ENCODE measurements at regions not wholly inside any gene's neighbourhood (a gene's known extent, or its start where the extent isn't known, plus 50 kb on each side); places are given as distances from the start of the nearest gene placed in this dataset.

- no peak for TF ChIP-seq CTCF (IDR thresholded peaks at IDR 0.05)
- DNase-seq (ENCODE audit: low spot score) = no peak
- no peak overlapping the region for H3K27ac ChIP-seq
- no peak overlapping the region for H3K4me3 ChIP-seq
Measured at GRCh38 chr4:110787707-110788106, 164.8 kb upstream of the PITX2 start.

- no peak for TF ChIP-seq CTCF (IDR thresholded peaks at IDR 0.05)
- Histone ChIP-seq H3K4me3 (no peak overlapping the region), H3K27ac (no peak overlapping the region)
- DNase-seq (ENCODE audit: low spot score) = no peak
Measured at GRCh38 chr4:110788302-110788701, 165.4 kb upstream of the PITX2 start.

- no peak for DNase-seq (ENCODE audit: low spot score)
- no peak for TF ChIP-seq CTCF (IDR thresholded peaks at IDR 0.05)
- Histone ChIP-seq H3K27ac (no peak overlapping the region), H3K4me3 (no peak overlapping the region)
Measured at GRCh38 chr4:110792036-110792435, 169.2 kb upstream of the PITX2 start.

GRCh38 chr4:110793381-110793801 lies 170.5 kb upstream of the PITX2 start:
- Histone ChIP-seq H3K27ac (no peak overlapping the region), H3K4me3 (no peak overlapping the region)
- DNase-seq (ENCODE audit: low spot score) = no peak
- TF ChIP-seq CTCF (IDR thresholded peaks at IDR 0.05) = no peak

GRCh38 chr4:110793890-110794554 lies 171.1 kb upstream of the PITX2 start:
- Histone ChIP-seq H3K27ac (no peak overlapping the region), H3K4me3 (no peak overlapping the region)
- no peak for TF ChIP-seq CTCF (IDR thresholded peaks at IDR 0.05)
- no peak for DNase-seq (ENCODE audit: low spot score)

GRCh38 chr4:110795971-110796370 lies 173.1 kb upstream of the PITX2 start:
- no peak for TF ChIP-seq CTCF (IDR thresholded peaks at IDR 0.05)
- DNase-seq (ENCODE audit: low spot score) = no peak
- Histone ChIP-seq H3K4me3 (no peak overlapping the region), H3K27ac (no peak overlapping the region)

GRCh38 chr4:110797486-110797885 lies 174.6 kb upstream of the PITX2 start:
- Histone ChIP-seq H3K4me3 (no peak overlapping the region), H3K27ac (no peak overlapping the region)
- DNase-seq (ENCODE audit: low spot score) = no peak
- no peak for TF ChIP-seq CTCF (IDR thresholded peaks at IDR 0.05)
